Neural crest cell (in vitro differentiated cells): ENCODE measurements at regions not wholly inside any gene's neighbourhood (a gene's known extent, or its start where the extent isn't known, plus 50 kb on each side); places are given as distances from the start of the nearest gene placed in this dataset.

ENCODE experiments used
- DNase-seq: peaks from one replicate; pipeline ENCODE4 v3.0.0; 2021; ENCODE audit warnings: low read depth, mixed read lengths, low spot score
- H3K27ac Mint-ChIP-seq: one replicate; pipeline ENCODE4 v1.8.0; 2021; ENCODE audit warnings: mild to moderate bottlenecking, mixed read lengths; ENCODE audit not compliant: unreplicated experiment
- H3K27me3 Mint-ChIP-seq: 2 replicates; pipeline ENCODE4 v1.8.0; 2021; ENCODE audit warnings: low read depth, mild to moderate bottlenecking, mixed read lengths
- H3K36me3 Mint-ChIP-seq: 2 replicates; pipeline ENCODE4 v1.8.0; 2021; ENCODE audit warnings: low read depth, mild to moderate bottlenecking, mixed read lengths
- H3K4me1 Mint-ChIP-seq: 2 replicates; pipeline ENCODE4 v1.8.0; 2021; ENCODE audit warnings: mixed read lengths
- H3K4me3 Mint-ChIP-seq: one replicate; pipeline ENCODE4 v1.8.0; 2021; ENCODE audit warnings: mild to moderate bottlenecking, mixed read lengths
- H3K9me3 Mint-ChIP-seq: 2 replicates; pipeline ENCODE4 v1.8.0; 2021; ENCODE audit warnings: mixed read lengths
- TF ChIP-seq, protein P1 (sequence below): fragments of 200-600 bp; sonication (generic); conservative IDR thresholded peaks from 2 replicates; pipeline ENCODE4 v1.5.0; 2021; ENCODE audit warnings: antibody characterized with exemption, mild to moderate bottlenecking

DNA sequence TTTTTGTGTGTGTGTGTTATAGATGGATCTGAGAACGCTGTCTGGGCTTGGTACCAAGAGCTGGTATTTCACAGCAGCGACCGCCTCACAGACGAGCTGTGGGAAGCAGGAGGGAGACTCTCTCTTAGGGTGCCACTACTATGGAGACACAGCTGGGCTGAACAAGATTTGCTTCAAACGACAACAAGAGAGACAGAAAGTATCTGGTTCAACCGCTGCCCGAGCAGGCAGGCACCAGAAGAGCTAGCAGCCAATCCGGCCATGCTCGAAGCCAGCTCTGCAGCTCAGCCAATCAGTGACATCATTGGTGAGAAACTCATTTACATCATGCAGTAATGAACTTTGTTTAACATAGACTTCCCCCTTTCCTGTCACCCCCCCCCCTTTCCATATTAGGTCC lies 341.3 kb downstream of the USP25 start:
- Mint-ChIP-seq H3K36me3 (no peaks in the 10 kb centered on the region), H3K4me1 (peaks cover 17% of the 10 kb centered on the region), H3K4me3 (no peak overlapping the region), H3K9me3 (no peaks in the 10 kb centered on the region), H3K27ac (no peak overlapping the region), H3K27me3 (no peaks in the 10 kb centered on the region)
- TF ChIP-seq, protein P1, sequence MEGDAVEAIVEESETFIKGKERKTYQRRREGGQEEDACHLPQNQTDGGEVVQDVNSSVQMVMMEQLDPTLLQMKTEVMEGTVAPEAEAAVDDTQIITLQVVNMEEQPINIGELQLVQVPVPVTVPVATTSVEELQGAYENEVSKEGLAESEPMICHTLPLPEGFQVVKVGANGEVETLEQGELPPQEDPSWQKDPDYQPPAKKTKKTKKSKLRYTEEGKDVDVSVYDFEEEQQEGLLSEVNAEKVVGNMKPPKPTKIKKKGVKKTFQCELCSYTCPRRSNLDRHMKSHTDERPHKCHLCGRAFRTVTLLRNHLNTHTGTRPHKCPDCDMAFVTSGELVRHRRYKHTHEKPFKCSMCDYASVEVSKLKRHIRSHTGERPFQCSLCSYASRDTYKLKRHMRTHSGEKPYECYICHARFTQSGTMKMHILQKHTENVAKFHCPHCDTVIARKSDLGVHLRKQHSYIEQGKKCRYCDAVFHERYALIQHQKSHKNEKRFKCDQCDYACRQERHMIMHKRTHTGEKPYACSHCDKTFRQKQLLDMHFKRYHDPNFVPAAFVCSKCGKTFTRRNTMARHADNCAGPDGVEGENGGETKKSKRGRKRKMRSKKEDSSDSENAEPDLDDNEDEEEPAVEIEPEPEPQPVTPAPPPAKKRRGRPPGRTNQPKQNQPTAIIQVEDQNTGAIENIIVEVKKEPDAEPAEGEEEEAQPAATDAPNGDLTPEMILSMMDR: no peak
- DNase-seq: no peak

DNA sequence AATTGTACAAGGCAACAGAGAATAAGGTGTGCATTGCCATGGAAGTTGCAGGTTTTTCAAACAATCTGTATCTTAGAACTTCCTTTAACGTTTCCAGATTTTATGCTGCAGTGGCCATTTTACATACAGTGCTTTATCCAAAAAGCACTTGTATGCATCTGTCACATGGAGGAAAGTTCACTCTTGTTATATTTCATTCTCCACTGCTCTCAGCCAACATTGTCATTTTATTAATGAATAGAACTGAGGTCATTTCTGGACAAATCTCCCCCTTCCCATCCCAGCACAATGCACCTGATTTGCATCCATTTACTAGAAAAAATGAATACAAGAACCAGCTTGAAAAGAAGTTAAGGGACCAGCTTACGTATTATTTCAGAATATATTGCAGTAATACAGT lies 342.0 kb downstream of the USP25 start:
- no peak for DNase-seq
- TF ChIP-seq, protein P1: no peak
- Mint-ChIP-seq H3K4me1 (peaks cover 17% of the 10 kb centered on the region), H3K9me3 (no peaks in the 10 kb centered on the region), H3K4me3 (no peak overlapping the region), H3K27ac (no peak overlapping the region), H3K36me3 (no peaks in the 10 kb centered on the region), H3K27me3 (no peaks in the 10 kb centered on the region)

DNA sequence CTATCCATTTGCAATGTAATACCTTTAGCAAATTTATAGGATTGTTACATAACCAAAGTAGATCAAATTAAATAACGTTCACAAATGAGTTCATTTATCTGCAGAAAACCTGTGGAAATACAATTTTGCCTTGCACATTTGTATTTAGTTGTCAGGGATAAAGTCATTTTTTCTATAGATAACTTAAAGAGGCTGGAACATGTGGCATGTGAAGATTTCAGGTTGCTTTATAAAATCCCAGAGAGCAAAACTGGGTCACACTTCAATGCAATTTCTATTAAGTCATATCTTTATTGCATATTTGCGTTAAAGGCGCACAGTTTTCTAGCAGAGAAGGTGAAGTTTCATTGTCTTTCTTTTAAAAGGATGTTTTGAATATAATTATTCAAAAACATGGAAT lies 342.4 kb downstream of the USP25 start:
- no peaks in the 10 kb centered on the region for H3K27me3 Mint-ChIP-seq
- H3K4me1 Mint-ChIP-seq: peaks cover 17% of the 10 kb centered on the region
- no peak overlapping the region for H3K4me3 Mint-ChIP-seq
- H3K27ac Mint-ChIP-seq: no peak overlapping the region
- H3K36me3 Mint-ChIP-seq: no peaks in the 10 kb centered on the region
- TF ChIP-seq, protein P1: no peak
- H3K9me3 Mint-ChIP-seq: no peaks in the 10 kb centered on the region
- DNase-seq: no peak

- Mint-ChIP-seq H3K4me3 (no peak overlapping the region), H3K36me3 (no peaks in the 10 kb centered on the region), H3K27me3 (no peaks in the 10 kb centered on the region), H3K27ac (no peak overlapping the region), H3K9me3 (no peaks in the 10 kb centered on the region), H3K4me1 (peaks cover 17% of the 10 kb centered on the region)
- DNase-seq: no peak
- TF ChIP-seq, protein P1: no peak
Observed at GRCh38 chr21:16072737-16073136, 343.0 kb downstream of the USP25 start.

- H3K4me3 Mint-ChIP-seq: no peak overlapping the region
- TF ChIP-seq, protein P1: no peak
- no peaks in the 10 kb centered on the region for H3K27me3 Mint-ChIP-seq
- H3K9me3 Mint-ChIP-seq: no peaks in the 10 kb centered on the region
- no peak overlapping the region for H3K27ac Mint-ChIP-seq
- no peak for DNase-seq
- no peaks in the 10 kb centered on the region for H3K36me3 Mint-ChIP-seq
- H3K4me1 Mint-ChIP-seq: peaks cover 17% of the 10 kb centered on the region
Observed at GRCh38 chr21:16073586-16073985, 343.8 kb downstream of the USP25 start.

- Mint-ChIP-seq H3K9me3 (no peaks in the 10 kb centered on the region), H3K4me1 (peaks cover 17% of the 10 kb centered on the region), H3K4me3 (no peak overlapping the region), H3K27ac (no peak overlapping the region), H3K36me3 (no peaks in the 10 kb centered on the region), H3K27me3 (no peaks in the 10 kb centered on the region)
- DNase-seq: no peak
- TF ChIP-seq, protein P1: no peak
Observed at GRCh38 chr21:16074950-16075489, 345.2 kb downstream of the USP25 start.
